SK-N-SH (cell line): ENCODE measurements at regions not wholly inside any gene's neighbourhood (a gene's known extent, or its start where the extent isn't known, plus 50 kb on each side); places are given as distances from the start of the nearest gene placed in this dataset.

ENCODE experiments used
- CTCF ChIA-PET: fragments of 300-600, 350-600 bp; formaldehyde crosslinking; extraction: SDS; loops from one replicate; lab custom pipeline; 2021; lab: Yijun Ruan, JAX
- POLR2A ChIA-PET: fragments of 350-600 bp; sonication (Branson Sonifier 250); formaldehyde crosslinking; extraction: SDS; loops from one replicate; lab custom pipeline; 2020; ENCODE audit warnings: antibody characterized with exemption, inconsistent platforms; lab: Yijun Ruan, JAX
- DNase-seq: peaks from one replicate; pipeline ENCODE4 v3.0.0; 2012
- H2AFZ ChIP-seq: fragments of 200-600 bp; sonication (generic); 2 replicates; pipeline ENCODE4 v1.8.1; 2016; ENCODE audit warnings: antibody characterized with exemption, mild to moderate bottlenecking, low read depth
- H3F3A ChIP-seq: fragments of 200-600 bp; sonication (generic); replicated peaks from 2 replicates; pipeline ENCODE3; 2016; ENCODE audit warnings: antibody characterized with exemption, mild to moderate bottlenecking; ENCODE audit not compliant: insufficient read depth
- H3K27ac ChIP-seq, 2 experiments: fragments of 200-500 bp in 1 of 2; fragments of 200-600 bp in 1 of 2; sonication (Bioruptor generic) in 1 of 2; sonication (generic), shearing (Covaris generic) in 1 of 2; 2 replicates each; pipeline versions ENCODE4 v1.5.1 to v1.6.1; 2014 to 2016; ENCODE audit warnings: low read depth in 2 of 2, inconsistent platforms in 1 of 2, low read length in 1 of 2, mild to moderate bottlenecking in 1 of 2, mixed read lengths in 1 of 2
- H3K27me3 ChIP-seq: fragments of 200-600 bp; sonication (generic), shearing (Covaris generic); 2 replicates; pipeline ENCODE4 v1.6.1; 2016; ENCODE audit warnings: mixed run types; ENCODE audit not compliant: insufficient read depth
- H3K36me3 ChIP-seq, 2 experiments: fragments of 200-500 bp in 1 of 2; fragments of 200-600 bp in 1 of 2; sonication (Bioruptor generic) in 1 of 2; sonication (generic) in 1 of 2; replicated peaks in 1 of 2; 2 replicates each; pipeline versions ENCODE3 to v1.5.1; 2014 to 2016; ENCODE audit warnings: low read length in 1 of 2, mild to moderate bottlenecking in 1 of 2; ENCODE audit not compliant: insufficient read depth in 2 of 2, control insufficient read depth in 1 of 2
- H3K4me1 ChIP-seq, 2 experiments: fragments of 200-500 bp in 1 of 2; fragments of 200-600 bp in 1 of 2; sonication (Bioruptor generic) in 1 of 2; sonication (generic), shearing (Covaris generic) in 1 of 2; 2 replicates each; pipeline versions ENCODE4 v1.5.1 to v1.6.1; 2014 to 2016; ENCODE audit warnings: low read depth in 1 of 2, low read length in 1 of 2, mixed run types in 1 of 2; ENCODE audit not compliant: insufficient read depth in 2 of 2, control insufficient read depth in 1 of 2
- H3K4me2 ChIP-seq: fragments of 200-600 bp; sonication (generic), shearing (Covaris generic); 2 replicates; pipeline ENCODE4 v1.6.1; 2017; ENCODE audit warnings: mixed run types
- H3K4me3 ChIP-seq, 2 experiments: fragments of 200-500 bp in 1 of 2; fragments of 200-600 bp in 1 of 2; sonication (Bioruptor generic) in 1 of 2; sonication (generic), shearing (Covaris generic) in 1 of 2; 2 replicates each; pipeline versions ENCODE4 v1.5.1 to v1.8.1; 2014 to 2016; ENCODE audit warnings: low read depth in 2 of 2, inconsistent platforms in 1 of 2, low read length in 1 of 2, mild to moderate bottlenecking in 1 of 2, mixed read lengths in 1 of 2, moderate library complexity in 1 of 2
- H3K79me2 ChIP-seq: fragments of 200-600 bp; sonication (generic); 2 replicates; pipeline ENCODE4 v1.8.1; 2017; ENCODE audit warnings: mild to moderate bottlenecking; ENCODE audit not compliant: insufficient read depth
- H3K9ac ChIP-seq: fragments of 200-600 bp; sonication (generic); 2 replicates; pipeline ENCODE4 v1.6.1; 2017; ENCODE audit warnings: mixed run types
- H3K9me2 ChIP-seq: fragments of 200-600 bp; sonication (generic); 2 replicates; pipeline ENCODE4 v1.6.1; 2017; ENCODE audit warnings: mixed run types
- H3K9me3 ChIP-seq: fragments of 200-600 bp; sonication (generic); 2 replicates; pipeline ENCODE4 v1.6.1; 2017; ENCODE audit warnings: mixed run types, mild to moderate bottlenecking, moderate library complexity
- H4K20me1 ChIP-seq: fragments of 200-600 bp; sonication (generic); 2 replicates; pipeline ENCODE4 v1.6.1; 2017; ENCODE audit warnings: mild to moderate bottlenecking, mixed run types; ENCODE audit not compliant: insufficient read depth
- CHD2 ChIP-seq: fragments of 150-350 bp; IDR thresholded peaks from 2 replicates; pipeline ENCODE4 v1.6.1; 2018; ENCODE audit warnings: low read length; ENCODE audit not compliant: partially characterized antibody
- EP300 ChIP-seq, 2 experiments: IDR thresholded peaks; 2 replicates each; pipeline versions ENCODE4 v1.4.0 to v1.6.1; 2012; ENCODE audit warnings: borderline replicate concordance in 1 of 2, low read depth in 1 of 2, low read length in 1 of 2
- FOXJ3 ChIP-seq: sonication (generic); formaldehyde crosslinking; IDR thresholded peaks from 2 replicates; pipeline ENCODE4 v1.5.1; 2020; ENCODE audit warnings: mild to moderate bottlenecking, missing genetic modification reagents
- GABPA ChIP-seq: IDR thresholded peaks from 2 replicates; pipeline ENCODE4 v1.4.0; 2012; ENCODE audit warnings: low read depth, mild to moderate bottlenecking
- GATA2 ChIP-seq: sonication (generic); formaldehyde crosslinking; IDR thresholded peaks from 2 replicates; pipeline ENCODE4 v1.5.0; 2020; ENCODE audit warnings: mild to moderate bottlenecking, missing genetic modification reagents
- IRF3 ChIP-seq: fragments of 150-350 bp; IDR thresholded peaks from 2 replicates; pipeline ENCODE4 v1.6.1; 2016; ENCODE audit warnings: mild to moderate bottlenecking, low read depth, low read length
- JUND ChIP-seq: IDR thresholded peaks from 2 replicates; pipeline ENCODE4 v1.4.0; 2012
- MEF2A ChIP-seq: IDR thresholded peaks from 2 replicates; pipeline ENCODE4 v1.4.0; 2012; ENCODE audit warnings: low read depth, borderline replicate concordance
- NFIC ChIP-seq: IDR thresholded peaks from 2 replicates; pipeline ENCODE4 v1.4.0; 2012; ENCODE audit warnings: borderline replicate concordance
- NRF1 ChIP-seq: IDR thresholded peaks from 2 replicates; pipeline ENCODE4 v1.6.1; 2012; ENCODE audit warnings: low read depth, mild to moderate bottlenecking, low read length
- RAD21 ChIP-seq: IDR thresholded peaks from 2 replicates; pipeline ENCODE4 v1.6.1; 2012; ENCODE audit warnings: mild to moderate bottlenecking, low read length
- RCOR1 ChIP-seq: fragments of 150-350 bp; IDR thresholded peaks from 2 replicates; pipeline ENCODE4 v1.6.1; 2017; ENCODE audit warnings: antibody characterized with exemption, low read length
- REST ChIP-seq: IDR thresholded peaks from 2 replicates; pipeline ENCODE4 v1.6.1; 2012; ENCODE audit warnings: mild to moderate bottlenecking, low read depth, low read length, moderate library complexity
- RFX5 ChIP-seq: IDR thresholded peaks from 2 replicates; pipeline ENCODE4 v1.6.1; 2012; ENCODE audit warnings: mild to moderate bottlenecking, improper control_type of control experiment, low read length
- SMC3 ChIP-seq: IDR thresholded peaks from 2 replicates; pipeline ENCODE4 v1.6.1; 2012; ENCODE audit warnings: low read depth, low read length, improper control_type of control experiment
- TAF1 ChIP-seq: IDR thresholded peaks from 2 replicates; pipeline ENCODE4 v1.6.1; 2012; ENCODE audit warnings: low read depth, mild to moderate bottlenecking, low read length, moderate library complexity, borderline replicate concordance
- TCF12 ChIP-seq: IDR thresholded peaks from 2 replicates; pipeline ENCODE4 v1.4.0; 2012
- TEAD4 ChIP-seq: IDR thresholded peaks from 2 replicates; pipeline ENCODE4 v1.4.0; 2012; ENCODE audit warnings: mild to moderate bottlenecking, borderline replicate concordance; ENCODE audit not compliant: insufficient read depth
- USF2 ChIP-seq: fragments of 150-350 bp; IDR thresholded peaks from 2 replicates; pipeline ENCODE4 v1.6.1; 2017; ENCODE audit warnings: antibody characterized with exemption, low read length, low read depth, borderline replicate concordance
- WGBS: methylation state at CpG from one replicate; pipeline ENCODE4 v1.1.6; 2017; ENCODE audit warnings: low lambda C conversion rate; 5-methylcytosine and 5-hydroxymethylcytosine counted together
- TF ChIP-seq, protein P1 (sequence below): IDR thresholded peaks from 2 replicates; pipeline ENCODE4 v1.4.0; 2012; ENCODE audit warnings: low read depth

- TF ChIP-seq RAD21, result no peak
- no peak for TF ChIP-seq FOXJ3 (CRISPR knock-in tag)
- no peak for TF ChIP-seq NRF1
- TF ChIP-seq, protein P1, sequence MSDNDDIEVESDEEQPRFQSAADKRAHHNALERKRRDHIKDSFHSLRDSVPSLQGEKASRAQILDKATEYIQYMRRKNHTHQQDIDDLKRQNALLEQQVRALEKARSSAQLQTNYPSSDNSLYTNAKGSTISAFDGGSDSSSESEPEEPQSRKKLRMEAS, result no peak
- no peak for TF ChIP-seq CHD2
- TF ChIP-seq RCOR1, result no peak
- TF ChIP-seq IRF3, result no peak
- TF ChIP-seq JUND, result no peak
- TF ChIP-seq GABPA, result no peak
- TF ChIP-seq TEAD4, result no peak
- TF ChIP-seq, all 33 proteins: peak for 0
- Histone ChIP-seq H3K79me2 (no peaks in the 10 kb centered on the region), H3K27ac (no peak overlapping the region), H3K4me3 (no peak overlapping the region), H3K9ac (no peak overlapping the region), H3K9me2 (no peaks in the 10 kb centered on the region), H3K9me3 (no peaks in the 10 kb centered on the region), H3K4me2 (no peak overlapping the region), H3K4me1 (no peaks in the 10 kb centered on the region), H3K27me3 (no peaks in the 10 kb centered on the region), H3F3A (no peaks in the 10 kb centered on the region), H2AFZ (no peak overlapping the region), H4K20me1 (no peaks in the 10 kb centered on the region), H3K36me3 (no peaks in the 10 kb centered on the region)
- ChIA-PET POLR2A (no interaction called here), CTCF (no interaction called here)
- WGBS, result 9% methylated on average over 2 of the region's 2 CpGs
- no peak for DNase-seq
These were observed 308.5 kb downstream of the ATXN7L3B start for GRCh38 chr12:74846116-74846515.

DNA sequence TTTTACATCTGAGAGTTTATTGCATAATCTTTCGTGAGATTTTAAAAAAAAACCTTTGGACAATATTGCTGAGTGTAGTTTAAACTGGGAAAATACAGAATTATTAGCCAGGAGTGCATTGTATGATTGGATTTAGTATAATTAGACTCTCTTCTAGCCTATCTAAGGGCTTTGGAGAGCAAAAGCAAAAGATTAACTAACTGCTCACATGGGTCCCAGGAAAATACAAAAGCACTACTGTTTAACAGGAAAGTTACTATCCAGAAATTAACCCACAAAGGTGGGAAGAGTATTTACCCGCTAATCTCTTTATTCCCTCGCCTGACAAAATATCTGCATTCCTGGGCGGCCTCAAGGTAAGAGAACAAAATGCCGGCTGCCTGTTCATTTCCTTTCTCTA is 309.5 kb downstream of the ATXN7L3B start:
- no peaks in the 10 kb centered on the region for H3K4me1 ChIP-seq
- no peaks in the 10 kb centered on the region for H3K36me3 ChIP-seq
- no peak overlapping the region for H3K27ac ChIP-seq
- H3K9me2 ChIP-seq, result no peaks in the 10 kb centered on the region
- 29% methylated on average over 5 of the region's 5 CpGs for WGBS
- no peaks in the 10 kb centered on the region for H3K9me3 ChIP-seq
- H3K9ac ChIP-seq, result no peak overlapping the region
- ChIA-PET CTCF (no interaction called here), POLR2A (no interaction called here)
- no peak overlapping the region for H3K4me3 ChIP-seq
- no peaks in the 10 kb centered on the region for H3K27me3 ChIP-seq
- DNase-seq, result no peak
- H3K4me2 ChIP-seq, result no peak overlapping the region
- H3K79me2 ChIP-seq, result no peaks in the 10 kb centered on the region
- H2AFZ ChIP-seq, result no peak overlapping the region
- TF ChIP-seq FOXJ3 (CRISPR knock-in tag) (no peak), TCF12 (no peak)
- no peaks in the 10 kb centered on the region for H4K20me1 ChIP-seq
- no peaks in the 10 kb centered on the region for H3F3A ChIP-seq

- H3K9me3 ChIP-seq, result no peaks in the 10 kb centered on the region
- no peak overlapping the region for H2AFZ ChIP-seq
- H3F3A ChIP-seq, result no peaks in the 10 kb centered on the region
- POLR2A ChIA-PET, result no interaction called here
- DNase-seq, result no peak
- CTCF ChIA-PET, result no interaction called here
- no peaks in the 10 kb centered on the region for H3K4me1 ChIP-seq
- no peaks in the 10 kb centered on the region for H3K27me3 ChIP-seq
- H3K9ac ChIP-seq, result no peak overlapping the region
- no peaks in the 10 kb centered on the region for H4K20me1 ChIP-seq
- H3K9me2 ChIP-seq, result no peaks in the 10 kb centered on the region
- no peak overlapping the region for H3K4me2 ChIP-seq
- WGBS, result 6% methylated on average over 2 of the region's 2 CpGs
- no peak overlapping the region for H3K4me3 ChIP-seq
- no peaks in the 10 kb centered on the region for H3K79me2 ChIP-seq
- H3K36me3 ChIP-seq, result no peaks in the 10 kb centered on the region
- no peak overlapping the region for H3K27ac ChIP-seq
- TF ChIP-seq GATA2 (no peak), REST (no peak), NRF1 (no peak), SMC3 (no peak), EP300 (IDR thresholded peaks at IDR 0.05; ENCODE audit: borderline replicate concordance in 1 of 2, low read depth in 1 of 2, low read length in 1 of 2) (no peak), MEF2A (no peak), NFIC (no peak), TCF12 (no peak), RFX5 (no peak), USF2 (no peak), TAF1 (no peak)
These were observed 310.4 kb downstream of the ATXN7L3B start for GRCh38 chr12:74848006-74848405.
